ENCODE measurements at regions not wholly inside any gene's neighbourhood (a gene's known extent, or its start where the extent isn't known, plus 50 kb on each side); places are given as distances from the start of the nearest gene placed in this dataset.
"Not testable (repeated sequence)": the region's sequence is repeated elsewhere in the genome, so short reads cannot be mapped to it uniquely, and the experiment has no call there.

DNA sequence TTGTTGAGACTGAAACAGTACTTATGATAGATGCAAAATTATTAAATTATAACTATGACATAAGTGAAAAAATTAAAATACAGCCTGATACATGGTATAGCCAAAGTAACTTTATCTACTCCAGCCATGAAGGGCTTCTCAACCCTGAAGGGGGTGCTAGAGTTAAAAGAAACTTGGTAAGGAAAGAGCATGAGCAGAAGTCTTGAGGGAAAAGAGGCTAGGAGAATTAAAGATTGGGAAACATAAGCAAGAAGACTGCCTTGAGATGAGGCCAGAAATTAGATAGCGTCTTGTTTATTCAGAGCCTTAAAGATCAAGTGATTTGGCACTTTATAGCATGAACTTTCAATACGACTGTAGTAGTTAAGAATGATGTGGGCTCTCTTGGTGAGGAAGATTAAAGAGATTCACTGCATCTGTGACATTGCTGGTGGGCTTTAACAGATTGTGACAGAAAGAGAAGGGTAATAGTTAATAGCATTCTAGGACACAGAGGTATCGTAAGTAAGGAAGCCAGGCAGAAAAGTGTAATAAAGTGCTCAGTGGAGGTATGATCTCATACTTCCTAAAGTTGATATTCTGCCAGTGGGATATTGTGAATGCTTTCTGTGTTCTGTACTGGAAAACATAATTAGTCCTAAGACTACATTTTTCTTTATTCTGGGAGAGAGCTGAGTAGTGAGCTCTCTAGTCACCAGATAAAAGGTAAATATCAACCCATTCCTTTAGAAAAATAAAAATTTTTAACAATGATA lies 385.4 kb upstream of the PRR20A start:
- intact Hi-C loops (cut with DNase I): no loop called here
- H3K36me3 ChIP-seq (replicated peaks in 1 of 2): no peaks in the 10 kb centered on the region
- no peak for DNase-seq
- TF ChIP-seq, protein P1, sequence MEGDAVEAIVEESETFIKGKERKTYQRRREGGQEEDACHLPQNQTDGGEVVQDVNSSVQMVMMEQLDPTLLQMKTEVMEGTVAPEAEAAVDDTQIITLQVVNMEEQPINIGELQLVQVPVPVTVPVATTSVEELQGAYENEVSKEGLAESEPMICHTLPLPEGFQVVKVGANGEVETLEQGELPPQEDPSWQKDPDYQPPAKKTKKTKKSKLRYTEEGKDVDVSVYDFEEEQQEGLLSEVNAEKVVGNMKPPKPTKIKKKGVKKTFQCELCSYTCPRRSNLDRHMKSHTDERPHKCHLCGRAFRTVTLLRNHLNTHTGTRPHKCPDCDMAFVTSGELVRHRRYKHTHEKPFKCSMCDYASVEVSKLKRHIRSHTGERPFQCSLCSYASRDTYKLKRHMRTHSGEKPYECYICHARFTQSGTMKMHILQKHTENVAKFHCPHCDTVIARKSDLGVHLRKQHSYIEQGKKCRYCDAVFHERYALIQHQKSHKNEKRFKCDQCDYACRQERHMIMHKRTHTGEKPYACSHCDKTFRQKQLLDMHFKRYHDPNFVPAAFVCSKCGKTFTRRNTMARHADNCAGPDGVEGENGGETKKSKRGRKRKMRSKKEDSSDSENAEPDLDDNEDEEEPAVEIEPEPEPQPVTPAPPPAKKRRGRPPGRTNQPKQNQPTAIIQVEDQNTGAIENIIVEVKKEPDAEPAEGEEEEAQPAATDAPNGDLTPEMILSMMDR (IDR thresholded peaks at IDR 0.05): no peak
- TF ChIP-seq POLR2A (IDR thresholded peaks at IDR 0.05): no peak
- no peaks in the 10 kb centered on the region for H3K27me3 ChIP-seq
- WGBS, 4 donors: 50 to 61% (median 58%) methylated on average over 3 of the region's 3 CpGs
- no peaks in the 10 kb centered on the region for H3K4me1 ChIP-seq (replicated peaks in 1 of 2)
- H3K27ac ChIP-seq: no peak overlapping the region
- no peak overlapping the region for H3K4me3 ChIP-seq
- H3K9me3 ChIP-seq (replicated peaks in 1 of 3): no peaks in the 10 kb centered on the region

GRCh38 chr13:56763333-56763732 lies 377.4 kb upstream of the PRR20A start:
- 68 to 81% (median 78%) methylated on average over 1 of the region's 1 CpG for WGBS, 4 donors
- H3K36me3 ChIP-seq (replicated peaks in 1 of 2); H3K4me1 ChIP-seq (replicated peaks in 1 of 2); DNase-seq; H3K27me3 ChIP-seq; H3K27ac ChIP-seq; intact Hi-C loops (cut with DNase I); H3K4me3 ChIP-seq; H3K9me3 ChIP-seq (replicated peaks in 1 of 3): not testable (repeated sequence)

DNA sequence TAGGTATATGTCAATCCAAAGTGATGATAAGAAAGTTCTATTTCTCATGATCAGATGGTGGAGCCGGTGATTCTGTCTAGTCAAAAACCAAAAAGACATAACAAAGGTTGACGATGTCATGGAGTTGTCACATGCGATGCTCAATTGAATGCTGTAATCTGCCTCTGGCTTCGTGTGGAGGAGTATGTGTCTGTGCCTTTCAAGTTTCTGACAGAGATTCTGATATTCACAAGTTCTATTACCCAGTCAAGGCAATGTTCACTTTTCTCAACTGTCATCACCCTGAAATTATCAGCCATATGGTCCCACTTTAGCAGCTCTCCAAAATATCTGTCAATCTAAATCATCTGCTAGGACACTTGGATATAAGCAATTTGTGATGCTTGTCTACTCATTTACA lies 367.6 kb upstream of the PRR20A start:
- Histone ChIP-seq H3K36me3 (replicated peaks in 1 of 2) (no peaks in the 10 kb centered on the region), H3K4me3 (no peak overlapping the region), H3K4me1 (replicated peaks in 1 of 2) (no peaks in the 10 kb centered on the region), H3K27me3 (no peaks in the 10 kb centered on the region), H3K27ac (no peak overlapping the region), H3K9me3 (replicated peaks in 1 of 3) (no peaks in the 10 kb centered on the region)
- intact Hi-C loops (cut with DNase I): no loop called here
- no peak for DNase-seq
- 46 to 59% (median 51%) methylated on average over 4 of the region's 4 CpGs for WGBS, 4 donors
- TF ChIP-seq, protein P1 (IDR thresholded peaks at IDR 0.05): no peak
- TF ChIP-seq POLR2A (IDR thresholded peaks at IDR 0.05): no peak

- no peaks in the 10 kb centered on the region for H3K27me3 ChIP-seq
- H3K36me3 ChIP-seq (replicated peaks in 1 of 2): no peaks in the 10 kb centered on the region
- no peak for TF ChIP-seq POLR2A (IDR thresholded peaks at IDR 0.05)
- TF ChIP-seq, protein P1 (IDR thresholded peaks at IDR 0.05): no peak
- no peaks in the 10 kb centered on the region for H3K4me1 ChIP-seq (replicated peaks in 1 of 2)
- no peak for DNase-seq
- H3K27ac ChIP-seq: no peak overlapping the region
- intact Hi-C loops (cut with DNase I): no loop called here
- H3K4me3 ChIP-seq: no peak overlapping the region
- WGBS, 4 donors: 68 to 75% (median 70%) methylated on average over 2 of the region's 2 CpGs
- peaks cover 0 to 5% (median 0%) of the 10 kb centered on the region in 3 donors for H3K9me3 ChIP-seq (replicated peaks in 1 of 3)
Observed at GRCh38 chr13:56789527-56789926, 351.2 kb upstream of the PRR20A start.

DNA sequence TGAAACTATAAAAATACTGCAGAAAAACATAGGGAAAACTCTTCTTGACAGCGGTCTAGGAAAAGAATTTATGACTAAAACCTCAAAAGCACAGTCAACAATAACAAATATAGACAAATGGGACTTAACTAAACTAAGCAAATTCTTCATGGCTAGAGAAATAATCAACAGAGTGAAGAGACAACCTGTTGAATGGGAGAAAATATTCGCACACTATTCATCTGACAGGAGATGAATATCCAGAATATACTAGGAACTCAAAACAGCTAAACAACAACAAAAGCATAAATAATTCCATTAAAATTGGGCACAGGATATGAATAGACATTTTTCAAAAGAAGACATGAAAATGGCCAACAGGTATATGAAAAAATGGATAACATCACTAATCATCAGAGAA lies 303.6 kb upstream of the PRR20A start:
- Histone ChIP-seq H3K9me3 (replicated peaks in 1 of 3) (no peaks in the 10 kb centered on the region), H3K4me1 (replicated peaks in 1 of 2) (no peaks in the 10 kb centered on the region), H3K36me3 (replicated peaks in 1 of 2) (no peaks in the 10 kb centered on the region), H3K27ac (no peak overlapping the region), H3K4me3 (no peak overlapping the region), H3K27me3 (no peaks in the 10 kb centered on the region)
- intact Hi-C loops (cut with DNase I): no loop called here
- no peak for TF ChIP-seq POLR2A (IDR thresholded peaks at IDR 0.05)
- TF ChIP-seq, protein P1 (IDR thresholded peaks at IDR 0.05): no peak
- DNase-seq: no peak
- WGBS, 4 donors: 81 to 91% (median 87%) methylated on average over 2 of the region's 2 CpGs
